ENCODE measurements at regions not wholly inside any gene's neighbourhood (a gene's known extent, or its start where the extent isn't known, plus 50 kb on each side); places are given as distances from the start of the nearest gene placed in this dataset.

GRCh38 chr17:71679832-71680231, 441.0 kb upstream of the SOX9 start:
- TF ChIP-seq CTCF (IDR thresholded peaks at IDR 0.05), result no peak
- no peak for TF ChIP-seq POLR2A (IDR thresholded peaks at IDR 0.05)

Data from uterus (tissue), 2 donors.